Colonic mucosa (tissue), 4 donors: ENCODE measurements at regions not wholly inside any gene's neighbourhood (a gene's known extent, or its start where the extent isn't known, plus 50 kb on each side); places are given as distances from the start of the nearest gene placed in this dataset.

Source experiments
- DNase-seq: peaks from one replicate; pipeline ENCODE4 v3.0.0-alpha.2; 2020
- H3K27ac ChIP-seq: fragments of 200-600 bp; one replicate; pipeline ENCODE4 v1.8.0; 2021
- H3K27me3 ChIP-seq: fragments of 200-600 bp; one replicate; pipeline ENCODE4 v1.8.0; 2021
- H3K36me3 ChIP-seq: fragments of 200-600 bp; one replicate; pipeline ENCODE4 v1.8.0; 2021
- H3K4me1 ChIP-seq: fragments of 200-600 bp; one replicate; pipeline ENCODE4 v1.8.0; 2021; ENCODE audit warnings: mild to moderate bottlenecking
- H3K4me3 ChIP-seq: fragments of 200-600 bp; one replicate; pipeline ENCODE4 v1.8.0; 2021
- H3K9ac ChIP-seq, 2 donors: one replicate each; pipeline ENCODE4 v1.7.0; 2013; ENCODE audit warnings: control low read depth in 2 of 2, low read depth in 2 of 2, low read length in 2 of 2
- H3K9me3 ChIP-seq: fragments of 200-600 bp; one replicate; pipeline ENCODE4 v1.8.0; 2021
- intact Hi-C: fragments of 100-400 bp; cut with DNase I; formaldehyde crosslinking; loops from one replicate; pipeline ENCODE4 v1.14.1; 2022
- TF ChIP-seq, protein P1 (sequence below): fragments of 200-600 bp; IDR thresholded peaks from one replicate; pipeline ENCODE4 v1.8.0; 2022; ENCODE audit warnings: antibody characterized with exemption, mild to moderate bottlenecking
- donor health status: healthy.
- donor health status: DM: no; HTN: no; CAD: no.
- donor health status: DM: no; HTN: no; CAD: no.

DNA sequence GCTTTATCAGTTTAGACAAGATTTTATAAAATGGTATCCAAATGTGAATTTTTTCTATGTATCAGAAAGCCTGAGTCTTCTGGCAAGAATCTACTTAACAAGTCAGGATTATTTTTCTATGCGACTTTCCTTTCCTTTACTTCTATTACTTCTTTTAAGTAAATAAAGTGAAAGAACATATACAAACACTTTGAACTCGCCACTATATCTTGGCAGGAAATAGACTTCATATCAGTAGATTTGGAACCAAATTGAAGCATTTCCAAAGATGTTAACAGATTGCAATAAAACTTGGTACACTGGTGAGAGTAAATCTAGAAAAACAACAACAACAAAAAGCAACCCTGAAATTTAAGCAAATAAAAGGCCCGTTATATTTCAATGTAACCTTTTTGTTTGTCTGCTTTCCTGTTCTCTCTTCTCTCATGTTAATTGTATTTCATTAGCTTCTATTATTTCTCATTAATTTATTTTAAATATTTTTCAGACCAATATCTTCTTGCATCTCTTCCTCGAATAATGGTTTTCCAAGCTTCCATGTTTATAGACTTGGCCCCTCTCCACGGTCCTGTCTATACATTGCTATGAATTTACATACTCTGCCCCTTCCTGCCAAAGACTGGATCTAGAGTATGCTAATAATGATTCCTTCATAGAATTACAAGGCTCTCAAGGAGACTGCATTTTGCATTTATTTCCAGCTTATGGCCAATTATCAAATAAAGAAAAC lies 843.6 kb downstream of the ADGRL2 start:
- TF ChIP-seq, protein P1, sequence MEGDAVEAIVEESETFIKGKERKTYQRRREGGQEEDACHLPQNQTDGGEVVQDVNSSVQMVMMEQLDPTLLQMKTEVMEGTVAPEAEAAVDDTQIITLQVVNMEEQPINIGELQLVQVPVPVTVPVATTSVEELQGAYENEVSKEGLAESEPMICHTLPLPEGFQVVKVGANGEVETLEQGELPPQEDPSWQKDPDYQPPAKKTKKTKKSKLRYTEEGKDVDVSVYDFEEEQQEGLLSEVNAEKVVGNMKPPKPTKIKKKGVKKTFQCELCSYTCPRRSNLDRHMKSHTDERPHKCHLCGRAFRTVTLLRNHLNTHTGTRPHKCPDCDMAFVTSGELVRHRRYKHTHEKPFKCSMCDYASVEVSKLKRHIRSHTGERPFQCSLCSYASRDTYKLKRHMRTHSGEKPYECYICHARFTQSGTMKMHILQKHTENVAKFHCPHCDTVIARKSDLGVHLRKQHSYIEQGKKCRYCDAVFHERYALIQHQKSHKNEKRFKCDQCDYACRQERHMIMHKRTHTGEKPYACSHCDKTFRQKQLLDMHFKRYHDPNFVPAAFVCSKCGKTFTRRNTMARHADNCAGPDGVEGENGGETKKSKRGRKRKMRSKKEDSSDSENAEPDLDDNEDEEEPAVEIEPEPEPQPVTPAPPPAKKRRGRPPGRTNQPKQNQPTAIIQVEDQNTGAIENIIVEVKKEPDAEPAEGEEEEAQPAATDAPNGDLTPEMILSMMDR: no peak

DNA sequence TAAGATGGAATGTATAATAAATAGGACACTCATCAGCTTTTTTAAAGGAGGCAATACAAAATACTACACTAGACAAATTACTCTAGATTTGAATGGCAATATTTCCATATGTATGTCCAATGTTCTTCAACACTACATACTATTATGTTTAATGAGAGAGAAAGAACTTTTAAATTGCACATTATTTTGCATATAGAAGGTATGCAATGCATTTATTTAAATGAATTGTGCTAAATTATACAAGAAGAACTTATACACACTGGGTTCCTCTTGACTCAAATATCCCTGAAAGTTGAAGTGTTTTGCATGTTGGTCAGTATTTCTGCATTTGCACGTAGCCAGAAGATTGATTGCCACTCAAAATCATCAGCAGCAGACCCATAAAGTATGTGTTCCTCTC lies 839.6 kb downstream of the ADGRL2 start:
- intact Hi-C loops: no loop called here
- Histone ChIP-seq H3K27me3 (no peaks in the 10 kb centered on the region), H3K9me3 (no peaks in the 10 kb centered on the region), H3K36me3 (no peaks in the 10 kb centered on the region), H3K9ac (no peak overlapping the region), H3K27ac (no peak overlapping the region), H3K4me3 (no peak overlapping the region), H3K4me1 (no peaks in the 10 kb centered on the region)
- TF ChIP-seq, protein P1: no peak
- no peak for DNase-seq

More for the DNA sequence above, 843.6 kb downstream of the ADGRL2 start:
- Histone ChIP-seq H3K9ac (no peak overlapping the region), H3K27me3 (no peaks in the 10 kb centered on the region), H3K9me3 (no peaks in the 10 kb centered on the region), H3K4me1 (no peaks in the 10 kb centered on the region), H3K27ac (no peak overlapping the region), H3K4me3 (no peak overlapping the region), H3K36me3 (no peaks in the 10 kb centered on the region)
- intact Hi-C loops: no loop called here
- DNase-seq: no peak

DNA sequence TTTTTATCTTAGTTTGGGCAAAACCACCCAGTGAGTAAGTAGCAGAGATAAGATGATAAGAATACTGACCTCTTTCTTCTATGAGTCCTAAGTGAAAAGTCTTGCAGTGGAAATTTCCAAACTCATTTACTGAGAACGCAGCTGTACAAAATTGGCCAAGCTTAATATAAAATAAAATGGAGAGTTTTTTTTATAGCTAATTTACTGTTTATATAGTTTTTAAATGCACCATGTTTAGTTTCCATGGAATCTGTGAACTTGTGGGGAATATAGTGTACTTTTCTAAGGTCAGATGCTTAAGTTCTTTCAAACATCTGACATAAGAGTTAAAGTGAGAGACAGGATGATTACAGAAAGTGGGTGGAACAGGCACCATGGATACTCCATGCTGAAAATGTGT lies 833.5 kb downstream of the ADGRL2 start:
- H3K9me3 ChIP-seq: no peaks in the 10 kb centered on the region
- H3K36me3 ChIP-seq: no peaks in the 10 kb centered on the region
- H3K27ac ChIP-seq: no peak overlapping the region
- TF ChIP-seq, protein P1: no peak
- H3K27me3 ChIP-seq: no peaks in the 10 kb centered on the region
- H3K4me1 ChIP-seq: no peaks in the 10 kb centered on the region
- H3K4me3 ChIP-seq: no peak overlapping the region
- no peak overlapping the region for H3K9ac ChIP-seq
- intact Hi-C loops: no loop called here
- DNase-seq: no peak

DNA sequence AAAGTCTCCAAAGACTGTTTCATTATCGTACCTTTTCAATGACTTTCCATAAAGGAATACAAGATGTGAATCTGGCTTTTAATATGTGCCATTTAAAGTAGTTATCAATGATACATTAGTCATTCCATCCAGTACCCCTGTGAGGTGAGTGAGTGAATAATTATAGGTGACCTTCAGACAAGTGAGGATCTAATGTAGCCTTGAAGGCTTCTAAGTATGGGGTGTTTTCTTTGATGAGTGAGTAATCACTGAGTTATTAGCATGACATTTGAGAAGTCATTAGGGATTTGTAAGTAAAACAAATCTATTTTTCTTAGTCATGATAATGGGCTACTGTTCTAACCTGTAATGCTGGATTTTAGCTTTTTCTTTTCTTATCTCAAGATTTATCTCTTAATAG lies 831.4 kb downstream of the ADGRL2 start:
- H3K9ac ChIP-seq: no peak overlapping the region
- intact Hi-C loops: no loop called here
- H3K4me1 ChIP-seq: no peaks in the 10 kb centered on the region
- no peaks in the 10 kb centered on the region for H3K9me3 ChIP-seq
- no peaks in the 10 kb centered on the region for H3K36me3 ChIP-seq
- H3K27me3 ChIP-seq: no peaks in the 10 kb centered on the region
- no peak overlapping the region for H3K27ac ChIP-seq
- DNase-seq: no peak
- no peak overlapping the region for H3K4me3 ChIP-seq
- TF ChIP-seq, protein P1: no peak

DNA sequence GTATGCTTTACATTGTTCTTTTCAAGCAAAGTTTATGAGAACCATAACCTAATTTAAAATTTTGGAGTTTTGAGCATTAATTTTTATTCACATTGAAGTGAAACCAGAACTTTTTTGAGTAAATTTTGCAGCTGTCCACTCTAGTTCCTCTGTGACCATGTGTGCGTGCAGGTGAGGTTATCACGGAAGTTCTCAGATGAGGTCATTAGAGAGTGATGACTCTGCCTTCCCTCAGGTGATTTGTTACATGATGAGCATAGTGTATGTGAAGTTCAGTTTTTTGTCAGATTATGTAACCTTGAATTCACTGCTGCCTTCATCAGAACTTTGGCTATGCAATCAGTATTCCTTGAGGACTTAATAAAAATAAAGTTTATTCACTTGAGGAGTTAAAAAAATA lies 828.2 kb downstream of the ADGRL2 start:
- Histone ChIP-seq H3K9ac (no peak overlapping the region), H3K36me3 (no peaks in the 10 kb centered on the region), H3K9me3 (no peaks in the 10 kb centered on the region), H3K27me3 (no peaks in the 10 kb centered on the region), H3K27ac (no peak overlapping the region), H3K4me1 (no peaks in the 10 kb centered on the region), H3K4me3 (no peak overlapping the region)
- intact Hi-C loops: no loop called here
- no peak for DNase-seq
- TF ChIP-seq, protein P1: no peak
